ENCODE measurements at regions not wholly inside any gene's neighbourhood (a gene's known extent, or its start where the extent isn't known, plus 50 kb on each side); places are given as distances from the start of the nearest gene placed in this dataset.

DNA sequence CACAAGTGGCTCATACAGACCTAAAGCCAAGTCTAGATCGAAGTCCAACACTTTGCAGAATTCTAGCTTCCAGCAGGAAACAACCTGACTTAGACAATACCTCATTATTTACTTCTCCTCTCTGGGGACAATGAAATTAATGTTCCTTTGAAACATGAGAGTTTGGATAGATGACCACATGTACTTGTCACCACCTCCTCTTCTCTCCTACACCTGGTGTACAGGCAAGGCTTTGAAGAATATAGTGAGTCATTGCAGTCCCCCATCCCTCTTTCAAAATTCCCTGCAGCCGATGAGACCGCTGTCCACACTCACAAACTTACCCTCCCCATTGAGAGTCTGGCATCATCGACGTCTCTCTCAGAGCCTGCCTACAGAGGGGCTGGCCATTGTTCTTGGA lies 189.0 kb upstream of the HES1 start:
- TF ChIP-seq, protein P1, sequence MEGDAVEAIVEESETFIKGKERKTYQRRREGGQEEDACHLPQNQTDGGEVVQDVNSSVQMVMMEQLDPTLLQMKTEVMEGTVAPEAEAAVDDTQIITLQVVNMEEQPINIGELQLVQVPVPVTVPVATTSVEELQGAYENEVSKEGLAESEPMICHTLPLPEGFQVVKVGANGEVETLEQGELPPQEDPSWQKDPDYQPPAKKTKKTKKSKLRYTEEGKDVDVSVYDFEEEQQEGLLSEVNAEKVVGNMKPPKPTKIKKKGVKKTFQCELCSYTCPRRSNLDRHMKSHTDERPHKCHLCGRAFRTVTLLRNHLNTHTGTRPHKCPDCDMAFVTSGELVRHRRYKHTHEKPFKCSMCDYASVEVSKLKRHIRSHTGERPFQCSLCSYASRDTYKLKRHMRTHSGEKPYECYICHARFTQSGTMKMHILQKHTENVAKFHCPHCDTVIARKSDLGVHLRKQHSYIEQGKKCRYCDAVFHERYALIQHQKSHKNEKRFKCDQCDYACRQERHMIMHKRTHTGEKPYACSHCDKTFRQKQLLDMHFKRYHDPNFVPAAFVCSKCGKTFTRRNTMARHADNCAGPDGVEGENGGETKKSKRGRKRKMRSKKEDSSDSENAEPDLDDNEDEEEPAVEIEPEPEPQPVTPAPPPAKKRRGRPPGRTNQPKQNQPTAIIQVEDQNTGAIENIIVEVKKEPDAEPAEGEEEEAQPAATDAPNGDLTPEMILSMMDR (IDR thresholded peaks at IDR 0.05; ENCODE audit: low read depth, low read length, poor library complexity, severe bottlenecking) = no peak
- no peak for TF ChIP-seq EZH2phosphoT487 (IDR thresholded peaks at IDR 0.05; ENCODE audit: borderline replicate concordance, low read length)
